ENCODE measurements at regions not wholly inside any gene's neighbourhood (a gene's known extent, or its start where the extent isn't known, plus 50 kb on each side); places are given as distances from the start of the nearest gene placed in this dataset.

- TF ChIP-seq ZNF567 (CRISPR knock-in tag; IDR thresholded peaks at IDR 0.05; ENCODE audit: borderline replicate concordance) (no peak), MTF2 (CRISPR knock-in tag; IDR thresholded peaks at IDR 0.05; ENCODE audit: borderline replicate concordance) (no peak), CENPBD1 (CRISPR knock-in tag; IDR thresholded peaks at IDR 0.05; ENCODE audit: borderline replicate concordance, low read depth) (no peak), ADNP (CRISPR knock-in tag; IDR thresholded peaks at IDR 0.05) (no peak), ZNF264 (CRISPR knock-in tag; IDR thresholded peaks at IDR 0.05) (no peak; the same call in 1 of the 2 replicates), SMARCC2 (IDR thresholded peaks at IDR 0.05) (no peak), GPN1 (CRISPR knock-in tag; IDR thresholded peaks at IDR 0.05; ENCODE audit: borderline replicate concordance) (no peak), KDM4B (CRISPR knock-in tag; IDR thresholded peaks at IDR 0.05) (0 out of 2 replicates have a peak, but pooled peaks have one; percentile 56), FOXO1 (CRISPR knock-in tag; IDR thresholded peaks at IDR 0.05) (peak; percentile 58; the same call in 1 of the 2 replicates), ATM (IDR thresholded peaks at IDR 0.05; ENCODE audit: borderline replicate concordance) (no peak), SUZ12 (IDR thresholded peaks at IDR 0.05; ENCODE audit: low read depth, low read length) (no peak), ARID4A (CRISPR knock-in tag; IDR thresholded peaks at IDR 0.05; ENCODE audit: borderline replicate concordance) (no peak; the same call in 1 of the 2 replicates), SNAPC2 (CRISPR knock-in tag; IDR thresholded peaks at IDR 0.05) (no peak), BRD4 (CRISPR knock-in tag; IDR thresholded peaks at IDR 0.05) (0 out of 2 replicates have a peak, but pooled peaks have one; percentile 50), ZNF296 (CRISPR knock-in tag; conservative IDR thresholded peaks at IDR 0.05) (no peak), EP300 (IDR thresholded peaks at IDR 0.05; ENCODE audit: low read depth in 2 of 2, low read length in 2 of 2) (peak in 1 of 2 experiments; percentile 57; a peak in 1 of 4 replicates), EP300 (CRISPR knock-in tag; IDR thresholded peaks at IDR 0.05; ENCODE audit: borderline replicate concordance) (peak; percentile 66; the same call in 1 of the 2 replicates), ZNF329 (CRISPR knock-in tag; IDR thresholded peaks at IDR 0.05; ENCODE audit: low read depth) (no peak), ZNF75D (CRISPR knock-in tag; IDR thresholded peaks at IDR 0.05; ENCODE audit: borderline replicate concordance) (no peak), SAFB2 (CRISPR knock-in tag; IDR thresholded peaks at IDR 0.05; ENCODE audit: borderline replicate concordance, low read depth) (0 out of 2 replicates have a peak, but pooled peaks have one; percentile 22), ZFP62 (CRISPR knock-in tag; IDR thresholded peaks at IDR 0.05) (no peak), IRX3 (CRISPR knock-in tag; IDR thresholded peaks at IDR 0.05; ENCODE audit: borderline replicate concordance, low read depth) (no peak), ZSCAN9 (CRISPR knock-in tag; IDR thresholded peaks at IDR 0.05; ENCODE audit: borderline replicate concordance) (peak; percentile 79; the same call in 1 of the 2 replicates), ZFP36L1 (CRISPR knock-in tag; IDR thresholded peaks at IDR 0.05) (0 out of 2 replicates have a peak, but pooled peaks have one; percentile 73), ATF6 (CRISPR knock-in tag; conservative IDR thresholded peaks at IDR 0.05) (no peak)
These were observed 87.6 kb upstream of the EGLN3 start (continued) for GRCh38 chr14:34038358-34039057.

Data from HepG2 (cell line).